IMR-90 (cell line): ENCODE measurements at regions not wholly inside any gene's neighbourhood (a gene's known extent, or its start where the extent isn't known, plus 50 kb on each side); places are given as distances from the start of the nearest gene placed in this dataset.

ENCODE experiments used
- ATAC-seq: fragments of 200-7000 bp; cut with Tn5 transposase; 2 replicates; pipeline ENCODE4 v1.9.1; 2020; ENCODE audit warnings: low read depth, mild to moderate bottlenecking, moderate library complexity
- BruUV-seq: library from RNA; stranded (reverse); fragments of 400-500 nt; replicated peaks from 2 replicates; lab custom pipeline; 2021; lab: Mats Ljungman, UMichigan
- CTCF ChIA-PET: fragments of 300-600 bp; formaldehyde crosslinking; extraction: SDS; loops from one replicate; lab custom pipeline; 2021; ENCODE audit warnings: antibody characterized with exemption; lab: Yijun Ruan, JAX
- POLR2A ChIA-PET: fragments of 300-600 bp; sonication (Branson Sonifier 250); formaldehyde crosslinking; loops from one replicate; lab custom pipeline; 2022; ENCODE audit warnings: antibody characterized with exemption; ENCODE audit not compliant: unreplicated experiment; lab: Charles Lee
- DNase-seq: peaks from one replicate; pipeline ENCODE4 v3.0.0; 2013
- H2AFZ ChIP-seq: replicated peaks from 2 replicates; pipeline ENCODE3; 2013; ENCODE audit warnings: low read length, mild to moderate bottlenecking; ENCODE audit not compliant: poor library complexity
- H2AK5ac ChIP-seq: 2 replicates; pipeline ENCODE4 v1.6.1; 2013; ENCODE audit warnings: low read depth, low read length, inconsistent platforms
- H2AK9ac ChIP-seq: replicated peaks from 2 replicates; pipeline ENCODE3; 2013; ENCODE audit warnings: mild to moderate bottlenecking, low read depth, low read length, moderate library complexity; ENCODE audit not compliant: poor library complexity
- H2BK120ac ChIP-seq: 2 replicates; pipeline ENCODE4 v1.6.1; 2013; ENCODE audit warnings: low read depth, low read length, inconsistent platforms
- H2BK15ac ChIP-seq: 3 replicates; pipeline ENCODE4 v1.6.1; 2013; ENCODE audit warnings: low read depth, low read length, inconsistent platforms
- H2BK20ac ChIP-seq: 2 replicates; pipeline ENCODE4 v1.6.1; 2013; ENCODE audit warnings: low read depth, mild to moderate bottlenecking, inconsistent platforms, low read length, moderate library complexity
- H2BK5ac ChIP-seq: 2 replicates; pipeline ENCODE4 v1.6.1; 2013; ENCODE audit warnings: mild to moderate bottlenecking, low read depth, low read length, inconsistent platforms; ENCODE audit not compliant: poor library complexity, severe bottlenecking
- H3K14ac ChIP-seq: replicated peaks from 2 replicates; pipeline ENCODE4 v1.6.1; 2013; ENCODE audit warnings: low read depth, low read length, inconsistent platforms
- H3K18ac ChIP-seq: 2 replicates; pipeline ENCODE4 v1.6.1; 2013; ENCODE audit warnings: low read depth, low read length, control low read depth
- H3K23ac ChIP-seq: 2 replicates; pipeline ENCODE4 v1.6.1; 2013; ENCODE audit warnings: low read depth, low read length, inconsistent platforms
- H3K27ac ChIP-seq: 2 replicates; pipeline ENCODE4 v1.5.1; 2013; ENCODE audit warnings: mild to moderate bottlenecking, control low read depth, low read length; ENCODE audit not compliant: insufficient read depth
- H3K27me3 ChIP-seq: 2 replicates; pipeline ENCODE4 v1.6.1; 2013; ENCODE audit warnings: low read length; ENCODE audit not compliant: control insufficient read depth, insufficient read depth
- H3K36me3 ChIP-seq: 2 replicates; pipeline ENCODE4 v1.6.1; 2013; ENCODE audit warnings: low read length, mixed read lengths; ENCODE audit not compliant: control insufficient read depth, insufficient read depth
- H3K4ac ChIP-seq: 2 replicates; pipeline ENCODE4 v1.6.1; 2013; ENCODE audit warnings: low read depth, low read length, inconsistent platforms
- H3K4me1 ChIP-seq: 2 replicates; pipeline ENCODE4 v1.6.1; 2013; ENCODE audit warnings: low read length, mixed read lengths; ENCODE audit not compliant: control insufficient read depth, insufficient read depth
- H3K4me2 ChIP-seq: 2 replicates; pipeline ENCODE4 v1.6.1; 2013; ENCODE audit warnings: low read depth, mild to moderate bottlenecking, control low read depth, low read length, moderate library complexity
- H3K4me3 ChIP-seq: 2 replicates; pipeline ENCODE4 v1.5.1; 2013; ENCODE audit warnings: low read depth, mild to moderate bottlenecking, control low read depth, low read length, moderate library complexity; ENCODE audit not compliant: insufficient read depth
- H3K56ac ChIP-seq: 2 replicates; pipeline ENCODE4 v1.6.1; 2013; ENCODE audit warnings: low read length, inconsistent platforms; ENCODE audit not compliant: insufficient read depth; ENCODE audit errors: extremely low read depth
- H3K79me1 ChIP-seq, 2 experiments: 2 replicates each; pipeline ENCODE4 v1.6.1; 2013; ENCODE audit warnings: low read length in 2 of 2, inconsistent platforms in 1 of 2, low read depth in 1 of 2
- H3K9ac ChIP-seq: 2 replicates; pipeline ENCODE4 v1.6.1; 2013; ENCODE audit warnings: low read depth, low read length, control low read depth
- H3K9me1 ChIP-seq: 2 replicates; pipeline ENCODE4 v1.6.1; 2013; ENCODE audit warnings: low read length, inconsistent platforms; ENCODE audit not compliant: insufficient read depth
- H3K9me3 ChIP-seq: 2 replicates; pipeline ENCODE4 v1.6.1; 2013; ENCODE audit warnings: low read length; ENCODE audit not compliant: control insufficient read depth, insufficient read depth
- H4K20me1 ChIP-seq: 2 replicates; pipeline ENCODE4 v1.6.1; 2013; ENCODE audit warnings: low read length, inconsistent platforms; ENCODE audit not compliant: insufficient read depth
- H4K5ac ChIP-seq: 2 replicates; pipeline ENCODE4 v1.6.1; 2013; ENCODE audit warnings: mild to moderate bottlenecking, low read depth, low read length, control low read depth
- H4K8ac ChIP-seq, 2 experiments: 2 replicates each; pipeline ENCODE4 v1.6.1; 2013; ENCODE audit warnings: low read depth in 2 of 2, low read length in 2 of 2, control low read depth in 1 of 2, inconsistent platforms in 1 of 2
- H4K91ac ChIP-seq: 2 replicates; pipeline ENCODE4 v1.6.1; 2013; ENCODE audit warnings: low read depth, low read length, inconsistent platforms; ENCODE audit not compliant: insufficient read depth
- CEBPB ChIP-seq: IDR thresholded peaks from 2 replicates; pipeline ENCODE4 v1.6.1; 2012; ENCODE audit warnings: low read depth, low read length, improper control_type of control experiment
- CHD1 ChIP-seq: IDR thresholded peaks from 2 replicates; pipeline ENCODE4 v1.6.1; 2012; ENCODE audit warnings: low read depth, low read length, improper control_type of control experiment
- FOS ChIP-seq: fragments of 150-350 bp; IDR thresholded peaks from 2 replicates; pipeline ENCODE4 v1.6.1; 2016; ENCODE audit warnings: low read depth, low read length
- MAFK ChIP-seq: IDR thresholded peaks from 2 replicates; pipeline ENCODE4 v1.6.1; 2012; ENCODE audit warnings: low read depth, low read length, improper control_type of control experiment
- MAZ ChIP-seq: IDR thresholded peaks from 2 replicates; pipeline ENCODE4 v1.6.1; 2012; ENCODE audit warnings: low read depth, mild to moderate bottlenecking, low read length, improper control_type of control experiment, moderate library complexity, borderline replicate concordance
- MXI1 ChIP-seq: IDR thresholded peaks from 2 replicates; pipeline ENCODE4 v1.6.1; 2012; ENCODE audit warnings: low read depth, mild to moderate bottlenecking, low read length, moderate library complexity, borderline replicate concordance
- NFE2L2 ChIP-seq: fragments of 150-350 bp; IDR thresholded peaks from 2 replicates; pipeline ENCODE4 v1.6.1; 2016; ENCODE audit warnings: low read depth, mild to moderate bottlenecking, low read length
- POLR2A ChIP-seq: IDR thresholded peaks from 2 replicates; pipeline ENCODE4 v1.6.1; 2012; ENCODE audit warnings: mild to moderate bottlenecking, low read depth, low read length
- RAD21 ChIP-seq: IDR thresholded peaks from 2 replicates; pipeline ENCODE4 v1.6.1; 2012; ENCODE audit warnings: low read length, improper control_type of control experiment
- RCOR1 ChIP-seq: IDR thresholded peaks from 2 replicates; pipeline ENCODE4 v1.6.1; 2012; ENCODE audit warnings: mild to moderate bottlenecking, low read length, improper control_type of control experiment; ENCODE audit not compliant: insufficient replicate concordance
- RFX5 ChIP-seq: IDR thresholded peaks from 2 replicates; pipeline ENCODE4 v1.8.0; 2012; ENCODE audit warnings: low read depth, mild to moderate bottlenecking, low read length, moderate library complexity
- SMC3 ChIP-seq: fragments of 150-350 bp; IDR thresholded peaks from 2 replicates; pipeline ENCODE4 v1.6.1; 2016; ENCODE audit warnings: low read depth, mild to moderate bottlenecking, antibody characterized with exemption, low read length, moderate library complexity
- WGBS, 2 experiments: methylation state at CpG; one replicate each; pipeline versions ENCODE4 v1.1.5 to v1.1.7; 2013; ENCODE audit warnings: missing lambda C conversion rate in 2 of 2; ENCODE audit not compliant: insufficient read length in 1 of 2; ENCODE audit errors: extremely low coverage in 2 of 2; 5-methylcytosine and 5-hydroxymethylcytosine counted together
- dilution Hi-C: fragments of 300-500 bp; cut with HindIII; formaldehyde crosslinking; loops from one replicate; pipeline ENCODE4 v1.14.3; 2018; ENCODE audit warnings: low sequenced_read_pairs; ENCODE audit not compliant: unreplicated experiment
- in situ Hi-C: fragments of 300-500 bp; cut with MboI; formaldehyde crosslinking; loops from 3 replicates; pipeline ENCODE4 v1.14.3; 2019; ENCODE audit warnings: low sequenced_read_pairs, inconsistent platforms, mixed read lengths
- intact Hi-C: fragments of 100-400 bp; cut with micrococcal nuclease; formaldehyde crosslinking; loops from 2 replicates; pipeline ENCODE4 v1.10.0; 2022
- TF ChIP-seq, protein P1 (sequence below): conservative IDR thresholded peaks from 2 replicates; pipeline ENCODE4 v1.5.1; 2012; ENCODE audit warnings: mild to moderate bottlenecking, low read depth, low read length, improper control_type of control experiment
- TF ChIP-seq, protein P2 (sequence below): fragments of 150-350 bp; IDR thresholded peaks from 2 replicates; pipeline ENCODE4 v1.6.1; 2016; ENCODE audit warnings: low read depth, mild to moderate bottlenecking, low read length, moderate library complexity, borderline replicate concordance
- TF ChIP-seq, protein P3 (sequence below): fragments of 150-350 bp; IDR thresholded peaks from 2 replicates; pipeline ENCODE4 v1.6.1; 2017; ENCODE audit warnings: mild to moderate bottlenecking, antibody characterized with exemption, low read length, low read depth

DNA sequence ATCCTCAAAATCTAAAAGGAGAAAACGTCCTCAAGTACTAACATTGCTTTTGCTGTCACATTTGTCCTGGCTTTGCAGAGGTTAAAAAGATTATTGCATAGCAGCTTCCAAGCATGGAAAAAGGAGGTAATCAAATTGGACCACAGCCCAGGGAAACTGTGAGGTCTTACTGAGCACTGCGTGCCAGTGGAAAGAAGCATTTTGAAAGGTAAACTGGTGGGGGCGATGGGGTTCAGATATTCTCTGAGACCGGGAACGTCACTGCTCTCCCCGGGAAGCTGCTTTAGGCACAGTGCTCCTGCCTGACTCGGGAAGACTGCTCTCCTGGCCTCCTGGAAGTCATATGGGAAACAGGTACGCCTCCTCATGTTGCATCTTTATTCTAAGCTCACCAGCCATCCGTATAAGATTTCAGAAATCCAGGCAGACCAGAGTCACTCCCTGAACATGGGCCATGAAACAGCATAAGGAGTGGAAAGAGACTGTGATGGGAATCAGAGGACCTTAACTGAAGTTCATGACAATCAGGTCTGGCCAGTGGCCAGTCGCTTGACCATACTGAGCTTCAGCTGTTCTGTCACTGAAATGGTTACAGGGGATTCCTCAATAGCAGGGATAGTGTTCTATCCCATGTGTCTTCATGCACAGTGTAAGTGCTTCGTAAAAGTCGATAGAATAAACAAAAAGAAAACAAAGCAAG is 284.1 kb downstream of the TRIB2 start:
- H4K20me1 ChIP-seq: no peaks in the 10 kb centered on the region
- no peak overlapping the region for H3K4ac ChIP-seq
- POLR2A ChIA-PET: no interaction called here
- dilution Hi-C loops: no loop called here
- no peak overlapping the region for H3K4me3 ChIP-seq
- in situ Hi-C loops: loop anchor here (10.0 kb wide), 1 partner anchor 1166 kb away; no protein-coding TSS in a partner anchor
- no peak overlapping the region for H2AK9ac ChIP-seq
- H2BK120ac ChIP-seq: no peak overlapping the region
- WGBS, 2 experiments: 56% methylated on average over 2 of the region's 12 CpGs; no CpG with 5 or more reads in 1 of the 2 experiments
- no TSS peak for BruUV-seq
- no peak overlapping the region for H2BK15ac ChIP-seq
- no peak overlapping the region for H3K23ac ChIP-seq
- H2AK5ac ChIP-seq: no peak overlapping the region
- H3K27ac ChIP-seq: no peak overlapping the region
- no peaks in the 10 kb centered on the region for H3K9me1 ChIP-seq
- no peak overlapping the region for H3K9ac ChIP-seq
- peak; percentile 29 for DNase-seq
- H2BK5ac ChIP-seq: no peak overlapping the region
- H2AFZ ChIP-seq: peak overlapping the region; percentile 52
- no peak overlapping the region for H4K8ac ChIP-seq
- no peak overlapping the region for H4K5ac ChIP-seq
- H3K56ac ChIP-seq: no peak overlapping the region
- no peak for ATAC-seq
- no peak overlapping the region for H3K18ac ChIP-seq
- no peaks in the 10 kb centered on the region for H3K36me3 ChIP-seq
- H3K9me3 ChIP-seq: no peaks in the 10 kb centered on the region
- H3K4me1 ChIP-seq: no peaks in the 10 kb centered on the region
- no peak overlapping the region for H3K4me2 ChIP-seq
- intact Hi-C loops: loop anchor here (10.0 kb wide), 2 partner anchors 466 to 986 kb away; no protein-coding TSS in a partner anchor
- H3K14ac ChIP-seq: no peak overlapping the region
- H2BK20ac ChIP-seq: no peak overlapping the region
- CTCF ChIA-PET: interaction anchor here (0.6 to 0.8 kb wide), 3 partner anchors 284 to 1216 kb away, joined by 3 read pairs; partner anchors contain the start of gene TRIB2
- H3K27me3 ChIP-seq: no peaks in the 10 kb centered on the region; the same call in 1 of the 2 replicates
- H4K91ac ChIP-seq: no peak overlapping the region
- H3K79me1 ChIP-seq: no peaks in the 10 kb centered on the region
- TF ChIP-seq SMC3 (no peak), RCOR1 (no peak), RFX5 (no peak), MXI1 (no peak), CEBPB (no peak), POLR2A (no peak), MAZ (no peak), CHD1 (no peak), NFE2L2 (no peak), RAD21 (no peak), FOS (no peak), MAFK (no peak)
- TF ChIP-seq, protein P1, sequence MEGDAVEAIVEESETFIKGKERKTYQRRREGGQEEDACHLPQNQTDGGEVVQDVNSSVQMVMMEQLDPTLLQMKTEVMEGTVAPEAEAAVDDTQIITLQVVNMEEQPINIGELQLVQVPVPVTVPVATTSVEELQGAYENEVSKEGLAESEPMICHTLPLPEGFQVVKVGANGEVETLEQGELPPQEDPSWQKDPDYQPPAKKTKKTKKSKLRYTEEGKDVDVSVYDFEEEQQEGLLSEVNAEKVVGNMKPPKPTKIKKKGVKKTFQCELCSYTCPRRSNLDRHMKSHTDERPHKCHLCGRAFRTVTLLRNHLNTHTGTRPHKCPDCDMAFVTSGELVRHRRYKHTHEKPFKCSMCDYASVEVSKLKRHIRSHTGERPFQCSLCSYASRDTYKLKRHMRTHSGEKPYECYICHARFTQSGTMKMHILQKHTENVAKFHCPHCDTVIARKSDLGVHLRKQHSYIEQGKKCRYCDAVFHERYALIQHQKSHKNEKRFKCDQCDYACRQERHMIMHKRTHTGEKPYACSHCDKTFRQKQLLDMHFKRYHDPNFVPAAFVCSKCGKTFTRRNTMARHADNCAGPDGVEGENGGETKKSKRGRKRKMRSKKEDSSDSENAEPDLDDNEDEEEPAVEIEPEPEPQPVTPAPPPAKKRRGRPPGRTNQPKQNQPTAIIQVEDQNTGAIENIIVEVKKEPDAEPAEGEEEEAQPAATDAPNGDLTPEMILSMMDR: no peak
- TF ChIP-seq, protein P2, sequence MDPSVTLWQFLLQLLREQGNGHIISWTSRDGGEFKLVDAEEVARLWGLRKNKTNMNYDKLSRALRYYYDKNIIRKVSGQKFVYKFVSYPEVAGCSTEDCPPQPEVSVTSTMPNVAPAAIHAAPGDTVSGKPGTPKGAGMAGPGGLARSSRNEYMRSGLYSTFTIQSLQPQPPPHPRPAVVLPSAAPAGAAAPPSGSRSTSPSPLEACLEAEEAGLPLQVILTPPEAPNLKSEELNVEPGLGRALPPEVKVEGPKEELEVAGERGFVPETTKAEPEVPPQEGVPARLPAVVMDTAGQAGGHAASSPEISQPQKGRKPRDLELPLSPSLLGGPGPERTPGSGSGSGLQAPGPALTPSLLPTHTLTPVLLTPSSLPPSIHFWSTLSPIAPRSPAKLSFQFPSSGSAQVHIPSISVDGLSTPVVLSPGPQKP: no peak
- TF ChIP-seq, protein P3, sequence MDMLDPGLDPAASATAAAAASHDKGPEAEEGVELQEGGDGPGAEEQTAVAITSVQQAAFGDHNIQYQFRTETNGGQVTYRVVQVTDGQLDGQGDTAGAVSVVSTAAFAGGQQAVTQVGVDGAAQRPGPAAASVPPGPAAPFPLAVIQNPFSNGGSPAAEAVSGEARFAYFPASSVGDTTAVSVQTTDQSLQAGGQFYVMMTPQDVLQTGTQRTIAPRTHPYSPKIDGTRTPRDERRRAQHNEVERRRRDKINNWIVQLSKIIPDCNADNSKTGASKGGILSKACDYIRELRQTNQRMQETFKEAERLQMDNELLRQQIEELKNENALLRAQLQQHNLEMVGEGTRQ: no peak
